Keratinocyte (primary cell): ENCODE measurements at regions not wholly inside any gene's neighbourhood (a gene's known extent, or its start where the extent isn't known, plus 50 kb on each side); places are given as distances from the start of the nearest gene placed in this dataset.

Experiments used
- EZH2 ChIP-seq: IDR thresholded peaks from one replicate; pipeline ENCODE4 v1.6.1; 2012; ENCODE audit warnings: inconsistent platforms, mild to moderate bottlenecking, low read length, moderate library complexity
- TF ChIP-seq, protein P1 (sequence below), 3 experiments: IDR thresholded peaks in 1 of 3; conservative IDR thresholded peaks in 1 of 3; optimal IDR thresholded peaks in 1 of 3; 2 replicates in 2 of 3; 3 replicates in 1 of 3; pipeline versions ENCODE3 to v1.5.1; 2011; ENCODE audit warnings: low read length in 3 of 3, mild to moderate bottlenecking in 3 of 3, moderate library complexity in 2 of 3, control low read depth in 1 of 3, inconsistent platforms in 1 of 3; ENCODE audit not compliant: insufficient read depth in 2 of 3; ENCODE audit errors: extremely low read depth in 1 of 3

GRCh38 chr4:90057091-90057490 lies 70.1 kb upstream of the CCSER1 start:
- TF ChIP-seq, protein P1, sequence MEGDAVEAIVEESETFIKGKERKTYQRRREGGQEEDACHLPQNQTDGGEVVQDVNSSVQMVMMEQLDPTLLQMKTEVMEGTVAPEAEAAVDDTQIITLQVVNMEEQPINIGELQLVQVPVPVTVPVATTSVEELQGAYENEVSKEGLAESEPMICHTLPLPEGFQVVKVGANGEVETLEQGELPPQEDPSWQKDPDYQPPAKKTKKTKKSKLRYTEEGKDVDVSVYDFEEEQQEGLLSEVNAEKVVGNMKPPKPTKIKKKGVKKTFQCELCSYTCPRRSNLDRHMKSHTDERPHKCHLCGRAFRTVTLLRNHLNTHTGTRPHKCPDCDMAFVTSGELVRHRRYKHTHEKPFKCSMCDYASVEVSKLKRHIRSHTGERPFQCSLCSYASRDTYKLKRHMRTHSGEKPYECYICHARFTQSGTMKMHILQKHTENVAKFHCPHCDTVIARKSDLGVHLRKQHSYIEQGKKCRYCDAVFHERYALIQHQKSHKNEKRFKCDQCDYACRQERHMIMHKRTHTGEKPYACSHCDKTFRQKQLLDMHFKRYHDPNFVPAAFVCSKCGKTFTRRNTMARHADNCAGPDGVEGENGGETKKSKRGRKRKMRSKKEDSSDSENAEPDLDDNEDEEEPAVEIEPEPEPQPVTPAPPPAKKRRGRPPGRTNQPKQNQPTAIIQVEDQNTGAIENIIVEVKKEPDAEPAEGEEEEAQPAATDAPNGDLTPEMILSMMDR (optimal IDR thresholded peaks at IDR 0.05 in 1 of 3, IDR thresholded peaks at IDR 0.05 in 1 of 3, conservative IDR thresholded peaks at IDR 0.05 in 1 of 3; ENCODE audit: extremely low read depth in 1 of 3, insufficient read depth in 2 of 3, low read length in 3 of 3) = no peak
- TF ChIP-seq EZH2 = no peak
